CD14-positive monocyte (primary cell): ENCODE measurements at regions not wholly inside any gene's neighbourhood (a gene's known extent, or its start where the extent isn't known, plus 50 kb on each side); places are given as distances from the start of the nearest gene placed in this dataset.

Experiments
- DNase-seq, 3 donors: peaks; one replicate each; pipeline ENCODE4 v3.0.0-alpha.2; 2011 to 2022
- H2AFZ ChIP-seq: 2 replicates; pipeline ENCODE4 v1.6.0; 2012; ENCODE audit warnings: mild to moderate bottlenecking, low read depth, low read length, inconsistent platforms; ENCODE audit not compliant: insufficient read depth, poor library complexity, severe bottlenecking
- H3K27ac ChIP-seq, 2 donors: 1 replicate in 1 of 2; 2 replicates in 1 of 2; pipeline ENCODE4 v1.5.1; 2012 to 2013; ENCODE audit warnings: low read length in 2 of 2, control low read depth in 1 of 2, inconsistent platforms in 1 of 2, low read depth in 1 of 2, mild to moderate bottlenecking in 1 of 2
- H3K27me3 ChIP-seq, 2 donors: one replicate each; pipeline versions ENCODE4 v1.6.0 to v1.6.1; 2011 to 2013; ENCODE audit warnings: low read length in 2 of 2; ENCODE audit not compliant: control insufficient read depth in 2 of 2, insufficient read depth in 2 of 2
- H3K36me3 ChIP-seq, 2 donors: replicated peaks in 1 of 2; 1 replicate in 1 of 2; 2 replicates in 1 of 2; pipeline versions ENCODE4 v1.5.1 to v1.6.1; 2012 to 2013; ENCODE audit warnings: low read length in 2 of 2, control low read depth in 1 of 2, inconsistent platforms in 1 of 2, mild to moderate bottlenecking in 1 of 2; ENCODE audit not compliant: insufficient read depth in 2 of 2, control insufficient read depth in 1 of 2
- H3K4me1 ChIP-seq, 2 donors: 1 replicate in 1 of 2; 2 replicates in 1 of 2; pipeline versions ENCODE4 v1.5.1 to v1.6.1; 2012 to 2013; ENCODE audit warnings: low read length in 2 of 2, control low read depth in 1 of 2, inconsistent platforms in 1 of 2, mild to moderate bottlenecking in 1 of 2, moderate library complexity in 1 of 2; ENCODE audit not compliant: insufficient read depth in 2 of 2, control insufficient read depth in 1 of 2
- H3K4me2 ChIP-seq: replicated peaks from 2 replicates; pipeline ENCODE3; 2012; ENCODE audit warnings: low read length, moderate library complexity, mild to moderate bottlenecking; ENCODE audit not compliant: poor library complexity, severe bottlenecking; ENCODE audit errors: extremely low read depth
- H3K4me3 ChIP-seq, 3 experiments: fragments of 200-600 bp in 1 of 3; sonication (generic) in 1 of 3; replicated peaks in 1 of 3; 1 replicate in 2 of 3; 2 replicates in 1 of 3; pipeline ENCODE4 v1.5.1; 2011 to 2013; ENCODE audit warnings: low read length in 3 of 3, mild to moderate bottlenecking in 3 of 3, control low read depth in 2 of 3, low read depth in 2 of 3, inconsistent platforms in 1 of 3, moderate library complexity in 1 of 3
- H3K79me2 ChIP-seq: 2 replicates; pipeline ENCODE4 v1.6.0; 2012; ENCODE audit warnings: mild to moderate bottlenecking, control low read depth, inconsistent platforms, low read length, moderate library complexity; ENCODE audit not compliant: insufficient read depth
- H3K9ac ChIP-seq: 2 replicates; pipeline ENCODE4 v1.6.0; 2017; ENCODE audit warnings: low read length, mild to moderate bottlenecking; ENCODE audit not compliant: insufficient read depth, poor library complexity, severe bottlenecking
- H3K9me3 ChIP-seq, 2 donors: replicated peaks in 1 of 2; 1 replicate in 1 of 2; 2 replicates in 1 of 2; pipeline versions ENCODE4 v1.5.1 to v1.6.1; 2012 to 2013; ENCODE audit warnings: low read length in 2 of 2, control low read depth in 1 of 2; ENCODE audit not compliant: control insufficient read depth in 1 of 2, insufficient read depth in 1 of 2
- H4K20me1 ChIP-seq: 2 replicates; pipeline ENCODE4 v1.6.0; 2012; ENCODE audit warnings: mild to moderate bottlenecking, low read length, control low read depth, moderate library complexity; ENCODE audit not compliant: insufficient read depth
- H3K27ac Mint-ChIP-seq, 7 donors: one replicate each; pipeline ENCODE4 v1.8.0; 2020; ENCODE audit warnings: mild to moderate bottlenecking in 7 of 7, mixed read lengths in 7 of 7, moderate library complexity in 6 of 7, inconsistent platforms in 2 of 7
- H3K27me3 Mint-ChIP-seq, 3 donors: one replicate each; pipeline ENCODE4 v1.8.0; 2021 to 2022; ENCODE audit warnings: low read depth in 3 of 3, mild to moderate bottlenecking in 3 of 3, mixed read lengths in 3 of 3, moderate library complexity in 3 of 3, inconsistent platforms in 1 of 3
- H3K36me3 Mint-ChIP-seq, 2 donors: one replicate each; pipeline ENCODE4 v1.8.0; 2020; ENCODE audit warnings: mixed read lengths in 2 of 2, inconsistent platforms in 1 of 2, mild to moderate bottlenecking in 1 of 2
- H3K4me1 Mint-ChIP-seq: one replicate; pipeline ENCODE4 v1.8.0; 2020; ENCODE audit warnings: mild to moderate bottlenecking, mixed read lengths
- H3K4me3 Mint-ChIP-seq, 2 donors: one replicate each; pipeline ENCODE4 v1.8.0; 2020; ENCODE audit warnings: mild to moderate bottlenecking in 2 of 2, mixed read lengths in 2 of 2, moderate library complexity in 1 of 2
- H3K9me3 Mint-ChIP-seq, 7 donors: one replicate each; pipeline ENCODE4 v1.8.0; 2020 to 2022; ENCODE audit warnings: mixed read lengths in 7 of 7, mild to moderate bottlenecking in 6 of 7, moderate library complexity in 6 of 7, inconsistent platforms in 2 of 7
- CTCF ChIP-seq: fragments of 200-600 bp; IDR thresholded peaks from one replicate; pipeline ENCODE4 v1.8.0; 2022; ENCODE audit warnings: antibody characterized with exemption, mild to moderate bottlenecking
- WGBS: methylation state at CpG from one replicate; pipeline ENCODE4 v1.1.5; 2013; ENCODE audit warnings: missing lambda C conversion rate; ENCODE audit not compliant: insufficient coverage; 5-methylcytosine and 5-hydroxymethylcytosine counted together
- intact Hi-C, 2 donors: fragments of 100-400 bp; cut with micrococcal nuclease; formaldehyde crosslinking; loops; one replicate each; pipeline versions ENCODE4 v1.15.0 to v1.15.1; 2023

- H3K27ac Mint-ChIP-seq, result peak overlapping the region in 1 of 7 donors; percentile 37
- TF ChIP-seq CTCF, result no peak
- peak overlapping the region; percentile 52 for H3K9ac ChIP-seq
- no peak for DNase-seq
- WGBS, result no CpG with 5 or more reads among the region's 2 CpGs
- no peaks in the 10 kb centered on the region for H3K9me3 ChIP-seq
- no peaks in the 10 kb centered on the region for H3K36me3 Mint-ChIP-seq
- H3K4me1 Mint-ChIP-seq, result peaks cover 9% of the 10 kb centered on the region
- peak overlapping the region; percentile 61 for H3K4me2 ChIP-seq
- peak overlapping the region; percentile 56 to 85 for H3K4me3 Mint-ChIP-seq
- no peak overlapping the region for H3K27ac ChIP-seq
- H3K36me3 ChIP-seq, result no peaks in the 10 kb centered on the region
- intact Hi-C loops, result no loop called here
- H3K27me3 ChIP-seq, result no peaks in the 10 kb centered on the region
- peak overlapping the region; percentile 33 to 65 (median 53) for H3K4me3 ChIP-seq
- no peaks in the 10 kb centered on the region for H3K27me3 Mint-ChIP-seq
- no peaks in the 10 kb centered on the region for H3K4me1 ChIP-seq
- no peaks in the 10 kb centered on the region for H3K9me3 Mint-ChIP-seq
- peak overlapping the region; percentile 59 for H2AFZ ChIP-seq
- no peaks in the 10 kb centered on the region for H4K20me1 ChIP-seq
- H3K79me2 ChIP-seq, result no peaks in the 10 kb centered on the region
These were observed 879.0 kb upstream of the CELF2 start for GRCh38 chr10:10138685-10139084.

DNA sequence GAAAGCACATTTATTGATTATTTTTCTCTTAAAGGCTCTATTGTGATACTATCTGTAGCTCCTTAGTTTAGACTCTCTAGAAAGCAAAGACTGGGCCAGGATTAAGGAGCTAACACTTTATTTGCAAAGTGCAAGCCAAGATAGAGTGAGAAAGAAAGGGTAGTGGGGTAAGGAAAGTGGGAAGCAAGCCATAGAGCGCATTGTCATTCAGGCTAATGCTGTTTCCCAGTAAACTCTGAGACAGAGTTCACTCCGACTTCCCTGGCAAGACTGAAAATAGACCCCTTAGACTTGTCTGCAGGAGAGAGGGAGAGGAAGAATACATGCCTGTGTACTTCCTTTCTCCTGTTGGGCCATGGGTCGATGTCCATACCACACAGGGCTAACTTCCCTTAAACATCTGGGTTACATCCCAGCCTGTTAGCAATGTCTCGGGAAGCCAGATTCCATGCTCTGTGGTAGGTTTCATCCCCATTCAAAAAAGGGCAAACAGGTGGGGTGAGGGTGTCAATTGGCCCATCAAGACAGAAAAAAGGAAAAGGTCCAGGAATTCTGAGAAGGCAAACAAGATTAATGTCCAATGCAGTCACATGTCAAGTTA is 875.8 kb upstream of the CELF2 start:
- H3K36me3 Mint-ChIP-seq, result no peaks in the 10 kb centered on the region
- no peaks in the 10 kb centered on the region for H4K20me1 ChIP-seq
- no peak for DNase-seq
- no peak overlapping the region for H3K4me3 ChIP-seq
- no peak overlapping the region for H3K27ac ChIP-seq
- peaks cover 0 to 1% (median 0%) of the 10 kb centered on the region in 3 donors for H3K27me3 Mint-ChIP-seq
- TF ChIP-seq CTCF, result no peak
- H3K27ac Mint-ChIP-seq, result no peak overlapping the region
- H3K27me3 ChIP-seq, result no peaks in the 10 kb centered on the region
- WGBS, result 100% methylated on average over 1 of the region's 4 CpGs
- H3K9me3 Mint-ChIP-seq, result no peaks in the 10 kb centered on the region
- H3K9ac ChIP-seq, result no peak overlapping the region
- no peaks in the 10 kb centered on the region for H3K36me3 ChIP-seq
- no peaks in the 10 kb centered on the region for H3K4me1 ChIP-seq
- H3K4me3 Mint-ChIP-seq, result no peak overlapping the region
- intact Hi-C loops, result no loop called here
- H3K79me2 ChIP-seq, result no peaks in the 10 kb centered on the region
- H3K4me1 Mint-ChIP-seq, result peaks cover 9% of the 10 kb centered on the region
- no peak overlapping the region for H3K4me2 ChIP-seq
- H3K9me3 ChIP-seq, result peaks cover 0 to 3% of the 10 kb centered on the region in 2 donors
- H2AFZ ChIP-seq, result no peak overlapping the region
